ENCODE measurements at regions not wholly inside any gene's neighbourhood (a gene's known extent, or its start where the extent isn't known, plus 50 kb on each side); places are given as distances from the start of the nearest gene placed in this dataset.

GRCh38 chr12:33602515-33602914 lies 162.9 kb upstream of the SYT10 start:
- no peaks in the 10 kb centered on the region for H3K4me1 Mint-ChIP-seq (ENCODE audit: low read depth)
- H3K36me3 ChIP-seq (ENCODE audit: insufficient read depth, low read length), result no peaks in the 10 kb centered on the region
- no peaks in the 10 kb centered on the region for H3K4me1 ChIP-seq (ENCODE audit: insufficient read depth, low read length)
- no peak overlapping the region for H3K4me3 Mint-ChIP-seq
- POLR2A ChIA-PET, result no interaction called here
- H3K9me3 ChIP-seq (ENCODE audit: control insufficient read depth in 1 of 2, insufficient read depth in 1 of 2, low read length in 2 of 2), result no peaks in the 10 kb centered on the region
- H3K27ac ChIP-seq (ENCODE audit: low read depth in 1 of 2, low read length in 2 of 2), result no peak overlapping the region
- no peaks in the 10 kb centered on the region for H3K27me3 Mint-ChIP-seq
- no peaks in the 10 kb centered on the region for H3K36me3 Mint-ChIP-seq (ENCODE audit: low read depth)
- CTCF ChIA-PET, result no interaction called here
- H3K9me3 Mint-ChIP-seq, result no peaks in the 10 kb centered on the region
- H3K27ac Mint-ChIP-seq, result no peak overlapping the region
- TF ChIP-seq CTCF (IDR thresholded peaks at IDR 0.05), result no peak
- no peaks in the 10 kb centered on the region for H3K27me3 ChIP-seq (ENCODE audit: control insufficient read depth in 1 of 2, insufficient read depth in 2 of 2, low read length in 2 of 2)
- no peak for DNase-seq
- intact Hi-C loops (cut with DNase I, micrococcal nuclease), result loop anchor here in 1 of 2 experiments (10.0 kb wide), 1 partner anchor 848 kb away; the partner anchor contains the start of gene YARS2
- ATAC-seq (ENCODE audit: poor library complexity), result no peak
- H3K4me3 ChIP-seq (ENCODE audit: low read length), result no peak overlapping the region

- H3K9me3 ChIP-seq (ENCODE audit: control insufficient read depth in 1 of 2, insufficient read depth in 1 of 2, low read length in 2 of 2), result no peaks in the 10 kb centered on the region
- no peak overlapping the region for H3K4me3 ChIP-seq (ENCODE audit: low read length)
- H3K9me3 Mint-ChIP-seq, result no peaks in the 10 kb centered on the region
- no peaks in the 10 kb centered on the region for H3K36me3 ChIP-seq (ENCODE audit: insufficient read depth, low read length)
- no peaks in the 10 kb centered on the region for H3K4me1 Mint-ChIP-seq (ENCODE audit: low read depth)
- no peaks in the 10 kb centered on the region for H3K27me3 ChIP-seq (ENCODE audit: control insufficient read depth in 1 of 2, insufficient read depth in 2 of 2, low read length in 2 of 2)
- ChIA-PET POLR2A (no interaction called here), CTCF (no interaction called here)
- no peak overlapping the region for H3K4me3 Mint-ChIP-seq
- no peaks in the 10 kb centered on the region for H3K4me1 ChIP-seq (ENCODE audit: insufficient read depth, low read length)
- no peaks in the 10 kb centered on the region for H3K27me3 Mint-ChIP-seq
- no peak for TF ChIP-seq CTCF (IDR thresholded peaks at IDR 0.05)
- intact Hi-C loops (cut with DNase I, micrococcal nuclease), result loop anchor here in 1 of 2 experiments (10.0 kb wide), 1 partner anchor 851 kb away; the partner anchor contains the start of gene YARS2
- H3K36me3 Mint-ChIP-seq (ENCODE audit: low read depth), result no peaks in the 10 kb centered on the region
- no peak overlapping the region for H3K27ac Mint-ChIP-seq
- ATAC-seq (ENCODE audit: poor library complexity), result no peak
- DNase-seq, result peak in 2 of 14 experiments; percentile 8 to 9
- no peak overlapping the region for H3K27ac ChIP-seq (ENCODE audit: low read depth in 1 of 2, low read length in 2 of 2)
These were observed 166.1 kb upstream of the SYT10 start for GRCh38 chr12:33605757-33606156.

GRCh38 chr12:33609910-33610309 lies 170.3 kb upstream of the SYT10 start:
- H3K36me3 Mint-ChIP-seq (ENCODE audit: low read depth), result no peaks in the 10 kb centered on the region
- intact Hi-C loops (cut with DNase I, micrococcal nuclease), result loop anchor here in 1 of 2 experiments (10.0 kb wide), 1 partner anchor 855 kb away; the partner anchor contains the start of gene YARS2

More at GRCh38 chr12:33609910-33610309, 170.3 kb upstream of the SYT10 start:
- no peaks in the 10 kb centered on the region for H3K36me3 ChIP-seq (ENCODE audit: insufficient read depth, low read length)
- CTCF ChIA-PET, result no interaction called here
- H3K4me1 ChIP-seq (ENCODE audit: insufficient read depth, low read length), result no peaks in the 10 kb centered on the region
- TF ChIP-seq CTCF (IDR thresholded peaks at IDR 0.05), result no peak
- no peak overlapping the region for H3K4me3 ChIP-seq (ENCODE audit: low read length)
- no peaks in the 10 kb centered on the region for H3K4me1 Mint-ChIP-seq (ENCODE audit: low read depth)
- no peak overlapping the region for H3K27ac Mint-ChIP-seq
- DNase-seq (no peak), ATAC-seq (ENCODE audit: poor library complexity) (no peak)
- no peaks in the 10 kb centered on the region for H3K27me3 ChIP-seq (ENCODE audit: control insufficient read depth in 1 of 2, insufficient read depth in 2 of 2, low read length in 2 of 2)
- H3K9me3 ChIP-seq (ENCODE audit: control insufficient read depth in 1 of 2, insufficient read depth in 1 of 2, low read length in 2 of 2), result no peaks in the 10 kb centered on the region
- H3K27me3 Mint-ChIP-seq, result no peaks in the 10 kb centered on the region
- H3K9me3 Mint-ChIP-seq, result no peaks in the 10 kb centered on the region
- POLR2A ChIA-PET, result no interaction called here
- H3K4me3 Mint-ChIP-seq, result no peak overlapping the region
- H3K27ac ChIP-seq (ENCODE audit: low read depth in 1 of 2, low read length in 2 of 2), result no peak overlapping the region
